ENCODE measurements at regions not wholly inside any gene's neighbourhood (a gene's known extent, or its start where the extent isn't known, plus 50 kb on each side); places are given as distances from the start of the nearest gene placed in this dataset.

- H2AFZ ChIP-seq (ENCODE audit: insufficient read depth, low read depth, low read length, poor library complexity, severe bottlenecking), result no peak overlapping the region
- no peaks in the 10 kb centered on the region for H3K36me3 ChIP-seq (replicated peaks in 1 of 2; ENCODE audit: control insufficient read depth in 1 of 2, insufficient read depth in 2 of 2, low read length in 2 of 2)
- peaks cover 0 to 3% of the 10 kb centered on the region in 2 donors for H3K9me3 ChIP-seq (replicated peaks in 1 of 2; ENCODE audit: control insufficient read depth in 1 of 2, insufficient read depth in 1 of 2, low read length in 2 of 2)
- H4K20me1 ChIP-seq (ENCODE audit: insufficient read depth, low read length), result no peaks in the 10 kb centered on the region
- TF ChIP-seq, protein P1, sequence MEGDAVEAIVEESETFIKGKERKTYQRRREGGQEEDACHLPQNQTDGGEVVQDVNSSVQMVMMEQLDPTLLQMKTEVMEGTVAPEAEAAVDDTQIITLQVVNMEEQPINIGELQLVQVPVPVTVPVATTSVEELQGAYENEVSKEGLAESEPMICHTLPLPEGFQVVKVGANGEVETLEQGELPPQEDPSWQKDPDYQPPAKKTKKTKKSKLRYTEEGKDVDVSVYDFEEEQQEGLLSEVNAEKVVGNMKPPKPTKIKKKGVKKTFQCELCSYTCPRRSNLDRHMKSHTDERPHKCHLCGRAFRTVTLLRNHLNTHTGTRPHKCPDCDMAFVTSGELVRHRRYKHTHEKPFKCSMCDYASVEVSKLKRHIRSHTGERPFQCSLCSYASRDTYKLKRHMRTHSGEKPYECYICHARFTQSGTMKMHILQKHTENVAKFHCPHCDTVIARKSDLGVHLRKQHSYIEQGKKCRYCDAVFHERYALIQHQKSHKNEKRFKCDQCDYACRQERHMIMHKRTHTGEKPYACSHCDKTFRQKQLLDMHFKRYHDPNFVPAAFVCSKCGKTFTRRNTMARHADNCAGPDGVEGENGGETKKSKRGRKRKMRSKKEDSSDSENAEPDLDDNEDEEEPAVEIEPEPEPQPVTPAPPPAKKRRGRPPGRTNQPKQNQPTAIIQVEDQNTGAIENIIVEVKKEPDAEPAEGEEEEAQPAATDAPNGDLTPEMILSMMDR (IDR thresholded peaks at IDR 0.05), result no peak
- H3K4me3 ChIP-seq (replicated peaks in 1 of 3; ENCODE audit: low read depth in 2 of 3, low read length in 3 of 3), result no peak overlapping the region
- H3K36me3 Mint-ChIP-seq, result no peaks in the 10 kb centered on the region
- H3K4me3 Mint-ChIP-seq, result no peak overlapping the region
- no peak overlapping the region for H3K4me2 ChIP-seq (replicated peaks; ENCODE audit: extremely low read depth, low read length, poor library complexity, severe bottlenecking)
- no peaks in the 10 kb centered on the region for H3K79me2 ChIP-seq (ENCODE audit: insufficient read depth, low read length)
- no peak for DNase-seq
- H3K9ac ChIP-seq (ENCODE audit: insufficient read depth, low read length, poor library complexity, severe bottlenecking), result no peak overlapping the region
- H3K9me3 Mint-ChIP-seq, result peaks cover 0 to 4% (median 0%) of the 10 kb centered on the region in 7 donors
- H3K27me3 ChIP-seq (ENCODE audit: control insufficient read depth in 2 of 2, insufficient read depth in 2 of 2, low read length in 2 of 2), result peaks cover 0 to 4% of the 10 kb centered on the region in 2 donors
- no peaks in the 10 kb centered on the region for H3K4me1 ChIP-seq (ENCODE audit: control insufficient read depth in 1 of 2, insufficient read depth in 2 of 2, low read length in 2 of 2)
- no peak overlapping the region for H3K27ac Mint-ChIP-seq
- H3K27me3 Mint-ChIP-seq (ENCODE audit: low read depth in 3 of 3), result peaks cover 18 to 31% (median 20%) of the 10 kb centered on the region in 3 donors
- WGBS (ENCODE audit: insufficient coverage), result 88% methylated on average over 9 of the region's 10 CpGs
- intact Hi-C loops (cut with micrococcal nuclease), result no loop called here
- H3K4me1 Mint-ChIP-seq, result no peaks in the 10 kb centered on the region
- H3K27ac ChIP-seq (ENCODE audit: low read depth in 1 of 2, low read length in 2 of 2), result no peak overlapping the region
Measured at GRCh38 chr16:86327321-86327720, 183.0 kb upstream of the FOXF1 start.

GRCh38 chr16:86330906-86331305 is 179.4 kb upstream of the FOXF1 start:
- Histone ChIP-seq H3K9me3 (replicated peaks in 1 of 2; ENCODE audit: control insufficient read depth in 1 of 2, insufficient read depth in 1 of 2, low read length in 2 of 2) (no peaks in the 10 kb centered on the region), H3K27me3 (ENCODE audit: control insufficient read depth in 2 of 2, insufficient read depth in 2 of 2, low read length in 2 of 2) (peaks cover 0 to 21% of the 10 kb centered on the region in 2 donors), H3K36me3 (replicated peaks in 1 of 2; ENCODE audit: control insufficient read depth in 1 of 2, insufficient read depth in 2 of 2, low read length in 2 of 2) (no peaks in the 10 kb centered on the region), H2AFZ (ENCODE audit: insufficient read depth, low read depth, low read length, poor library complexity, severe bottlenecking) (no peak overlapping the region), H3K9ac (ENCODE audit: insufficient read depth, low read length, poor library complexity, severe bottlenecking) (no peak overlapping the region), H3K4me2 (replicated peaks; ENCODE audit: extremely low read depth, low read length, poor library complexity, severe bottlenecking) (no peak overlapping the region), H3K27ac (ENCODE audit: low read depth in 1 of 2, low read length in 2 of 2) (no peak overlapping the region), H3K4me1 (ENCODE audit: control insufficient read depth in 1 of 2, insufficient read depth in 2 of 2, low read length in 2 of 2) (no peaks in the 10 kb centered on the region), H3K4me3 (replicated peaks in 1 of 3; ENCODE audit: low read depth in 2 of 3, low read length in 3 of 3) (no peak overlapping the region), H4K20me1 (ENCODE audit: insufficient read depth, low read length) (no peaks in the 10 kb centered on the region), H3K79me2 (ENCODE audit: insufficient read depth, low read length) (no peaks in the 10 kb centered on the region)
- intact Hi-C loops (cut with micrococcal nuclease), result no loop called here
- TF ChIP-seq, protein P1 (IDR thresholded peaks at IDR 0.05), result no peak
- Mint-ChIP-seq H3K36me3 (no peaks in the 10 kb centered on the region), H3K27me3 (ENCODE audit: low read depth in 3 of 3) (peaks cover 24 to 40% (median 33%) of the 10 kb centered on the region in 3 donors), H3K9me3 (peaks cover 0 to 3% (median 0%) of the 10 kb centered on the region in 7 donors), H3K27ac (no peak overlapping the region), H3K4me1 (no peaks in the 10 kb centered on the region), H3K4me3 (peak overlapping the region in 1 of 2 donors; percentile 43)
- DNase-seq, result no peak
- WGBS (ENCODE audit: insufficient coverage), result 8% methylated on average over 13 of the region's 14 CpGs
